Ishikawa (cell line): ENCODE measurements at regions not wholly inside any gene's neighbourhood (a gene's known extent, or its start where the extent isn't known, plus 50 kb on each side); places are given as distances from the start of the nearest gene placed in this dataset.
A peak's percentile ranks its signal among the peaks of the same experiment; 100 is the strongest.

Experiments used
- CEBPB ChIP-seq: IDR thresholded peaks from 2 replicates; pipeline ENCODE4 v1.6.1; 2012
- CREB1 ChIP-seq: IDR thresholded peaks from 2 replicates; pipeline ENCODE4 v1.6.1; 2012; ENCODE audit warnings: low read depth
- EGR1 ChIP-seq: IDR thresholded peaks from 2 replicates; pipeline ENCODE4 v1.6.1; 2012
- EP300 ChIP-seq: IDR thresholded peaks from 2 replicates; pipeline ENCODE4 v1.6.1; 2012; ENCODE audit warnings: borderline replicate concordance
- FOXM1 ChIP-seq: IDR thresholded peaks from 2 replicates; pipeline ENCODE4 v1.6.1; 2012; ENCODE audit warnings: low read depth, borderline replicate concordance
- MAX ChIP-seq: IDR thresholded peaks from 2 replicates; pipeline ENCODE4 v1.6.1; 2012
- NFIC ChIP-seq: IDR thresholded peaks from 2 replicates; pipeline ENCODE4 v1.6.1; 2012
- RAD21 ChIP-seq: IDR thresholded peaks from 2 replicates; pipeline ENCODE4 v1.6.1; 2012; ENCODE audit warnings: low read depth
- REST ChIP-seq: IDR thresholded peaks from 2 replicates; pipeline ENCODE4 v1.6.1; 2012; ENCODE audit warnings: low read depth, mild to moderate bottlenecking
- TAF1 ChIP-seq: IDR thresholded peaks from 2 replicates; pipeline ENCODE4 v1.6.1; 2012; ENCODE audit warnings: low read depth, mild to moderate bottlenecking
- TCF12 ChIP-seq: IDR thresholded peaks from 2 replicates; pipeline ENCODE4 v1.6.1; 2012; ENCODE audit warnings: low read depth
- TEAD4 ChIP-seq: IDR thresholded peaks from 2 replicates; pipeline ENCODE4 v1.6.1; 2012
- USF1 ChIP-seq: IDR thresholded peaks from 2 replicates; pipeline ENCODE4 v1.6.1; 2012
- YY1 ChIP-seq: IDR thresholded peaks from 2 replicates; pipeline ENCODE4 v1.6.1; 2012; ENCODE audit warnings: low read depth
- ZBTB7A ChIP-seq: IDR thresholded peaks from 2 replicates; pipeline ENCODE4 v1.6.1; 2012; ENCODE audit warnings: low read depth

GRCh38 chr7:109868215-109868860 lies 1222.6 kb upstream of the LRRN3 start:
- peak; percentile 41; the same call in 1 of the 2 replicates for TF ChIP-seq RAD21
- no peak for TF ChIP-seq FOXM1

GRCh38 chr7:109873296-109873695 lies 1217.6 kb upstream of the LRRN3 start:
- TF ChIP-seq TCF12 (no peak), NFIC (no peak), EGR1 (no peak), FOXM1 (no peak), EP300 (no peak), RAD21 (no peak), USF1 (no peak), ZBTB7A (no peak), TAF1 (no peak), YY1 (no peak), CREB1 (no peak)

GRCh38 chr7:109879287-109879828 lies 1211.6 kb upstream of the LRRN3 start:
- TF ChIP-seq FOXM1: peak; percentile 36; the same call in 1 of the 2 replicates
- peak; percentile 63 for TF ChIP-seq TEAD4
- peak; percentile 55; the same call in 1 of the 2 replicates for TF ChIP-seq EP300
- peak; percentile 60 for TF ChIP-seq CEBPB
- TF ChIP-seq ZBTB7A: no peak
- TF ChIP-seq TCF12: peak; percentile 25; the same call in 1 of the 2 replicates

- TF ChIP-seq EP300: no peak
- TF ChIP-seq TCF12: no peak
- no peak for TF ChIP-seq RAD21
- no peak for TF ChIP-seq REST
- no peak for TF ChIP-seq FOXM1
- no peak for TF ChIP-seq CREB1
- TF ChIP-seq YY1: no peak
- TF ChIP-seq EGR1: no peak
- TF ChIP-seq TAF1: no peak
- no peak for TF ChIP-seq NFIC
- no peak for TF ChIP-seq MAX
- TF ChIP-seq TEAD4: no peak
- TF ChIP-seq ZBTB7A: no peak
- no peak for TF ChIP-seq USF1
- no peak for TF ChIP-seq CEBPB
Measured at GRCh38 chr7:109890622-109891021, 1200.3 kb upstream of the LRRN3 start.

GRCh38 chr7:109893231-109893630 lies 1197.7 kb upstream of the LRRN3 start:
- TF ChIP-seq MAX (no peak), TAF1 (no peak), EP300 (no peak), TCF12 (no peak), FOXM1 (no peak)

- no peak for TF ChIP-seq EGR1
- no peak for TF ChIP-seq ZBTB7A
Measured at GRCh38 chr7:109895536-109895935, 1195.4 kb upstream of the LRRN3 start.

- TF ChIP-seq CEBPB: no peak
- no peak for TF ChIP-seq TEAD4
- TF ChIP-seq MAX: no peak
- TF ChIP-seq TCF12: no peak
- no peak for TF ChIP-seq TAF1
- no peak for TF ChIP-seq YY1
- TF ChIP-seq RAD21: no peak
- no peak for TF ChIP-seq EP300
Measured at GRCh38 chr7:109901926-109902325, 1189.0 kb upstream of the LRRN3 start.

GRCh38 chr7:109915670-109916069 lies 1175.3 kb upstream of the LRRN3 start:
- TF ChIP-seq FOXM1 (no peak), CREB1 (no peak), REST (no peak)
